GM18519 (cell line): ENCODE measurements at regions not wholly inside any gene's neighbourhood (a gene's known extent, or its start where the extent isn't known, plus 50 kb on each side); places are given as distances from the start of the nearest gene placed in this dataset.
A peak's percentile ranks its signal among the peaks of the same experiment; 100 is the strongest.

ENCODE experiments used
- ATAC-seq: cut with Tn5 transposase; IDR thresholded peaks from one replicate; pipeline ENCODE4 v1.9.1; 2021; ENCODE audit warnings: mild to moderate bottlenecking, moderate library complexity; ENCODE audit not compliant: unreplicated experiment, low FRiP score

DNA sequence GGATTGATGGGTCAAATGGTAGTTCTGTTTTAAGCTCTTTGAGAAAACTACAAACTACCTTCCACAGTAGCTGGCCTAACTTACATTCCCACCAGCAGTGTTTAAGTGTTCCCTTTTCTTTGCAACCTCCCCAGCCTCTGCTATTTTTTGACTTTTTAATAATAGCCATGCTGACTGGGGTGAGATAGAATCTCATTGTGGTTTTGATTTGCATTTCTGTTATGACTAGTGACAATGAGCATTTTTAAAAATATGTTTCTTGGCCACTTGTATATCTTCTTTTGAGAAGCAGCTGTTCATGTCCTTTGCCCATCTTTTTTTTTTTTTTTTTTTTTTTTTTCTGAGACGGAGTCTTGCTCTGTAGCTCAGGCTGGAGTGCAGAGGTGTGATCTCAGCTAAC, 155.2 kb upstream of the BMPER start:
- ATAC-seq: peak; percentile 94

GRCh38 chr7:33751443-33751842, 153.9 kb upstream of the BMPER start:
- ATAC-seq: no peak

GRCh38 chr7:33753881-33754525, 151.3 kb upstream of the BMPER start:
- ATAC-seq: no peak

DNA sequence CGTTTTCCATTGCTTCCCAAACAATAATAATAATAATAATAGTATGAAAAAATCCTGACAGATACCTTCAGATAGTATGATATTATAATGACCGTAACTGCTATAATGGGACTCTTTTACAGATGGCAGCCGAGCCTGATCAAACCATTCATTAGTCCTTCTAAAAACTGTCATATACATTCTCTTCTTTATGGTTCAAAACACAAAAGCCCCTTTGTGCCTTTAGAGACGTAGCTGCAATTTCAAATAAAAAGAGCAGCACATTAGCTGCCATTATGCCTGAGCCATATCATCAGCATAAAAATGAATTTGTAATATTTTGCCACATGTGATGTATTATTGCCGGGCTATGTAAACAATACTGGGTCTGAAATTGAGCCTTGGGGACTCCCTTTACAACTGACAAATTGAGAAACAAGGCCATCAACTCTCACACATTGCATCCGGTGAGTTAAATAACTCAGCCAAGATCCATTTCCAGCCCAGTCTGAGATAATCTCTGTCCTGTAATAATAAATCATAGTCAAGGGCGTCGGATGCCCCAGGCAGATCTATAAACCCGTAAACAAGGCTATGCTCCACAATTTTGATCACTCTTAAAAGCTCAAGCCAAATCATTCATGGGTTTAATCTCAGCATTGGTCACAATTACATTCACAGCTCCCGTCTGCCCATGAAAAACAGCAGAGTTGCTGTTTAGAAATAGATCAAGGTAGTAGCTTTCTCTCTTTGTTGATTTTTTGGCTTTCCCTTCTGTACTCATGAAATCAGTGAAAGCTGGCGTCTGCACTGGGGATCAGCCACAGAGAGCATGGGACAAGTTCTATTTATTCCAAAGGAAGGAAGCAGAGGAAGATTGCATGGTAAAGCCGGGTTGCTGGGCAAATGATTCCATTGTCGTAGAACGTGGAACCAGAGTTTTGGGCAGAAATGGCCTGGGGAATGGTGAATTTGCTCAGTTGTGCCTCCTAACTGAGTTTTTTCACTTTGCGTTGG, 150.1 kb upstream of the BMPER start:
- no peak for ATAC-seq

DNA sequence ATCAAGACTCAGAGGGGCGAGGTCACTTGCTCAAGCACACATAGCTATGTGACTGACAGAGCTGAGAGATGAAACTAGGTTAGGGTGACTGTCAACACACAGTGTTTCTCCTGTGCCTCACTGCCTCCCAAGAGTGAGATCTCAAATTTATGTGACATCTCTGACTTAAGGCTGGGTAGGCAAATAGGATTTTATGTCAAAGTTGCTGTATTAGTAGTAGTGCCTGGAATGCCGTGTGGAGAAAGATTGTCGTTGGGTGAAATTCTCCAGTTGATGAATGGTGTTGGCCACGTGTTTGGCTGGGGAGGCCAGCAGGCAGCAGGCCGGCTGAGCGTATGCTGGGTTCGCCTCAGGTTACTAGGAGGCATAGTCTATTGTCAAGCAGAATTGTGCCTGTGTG, 148.3 kb upstream of the BMPER start:
- ATAC-seq: no peak

GRCh38 chr7:33757563-33758165, 147.7 kb upstream of the BMPER start:
- no peak for ATAC-seq

DNA sequence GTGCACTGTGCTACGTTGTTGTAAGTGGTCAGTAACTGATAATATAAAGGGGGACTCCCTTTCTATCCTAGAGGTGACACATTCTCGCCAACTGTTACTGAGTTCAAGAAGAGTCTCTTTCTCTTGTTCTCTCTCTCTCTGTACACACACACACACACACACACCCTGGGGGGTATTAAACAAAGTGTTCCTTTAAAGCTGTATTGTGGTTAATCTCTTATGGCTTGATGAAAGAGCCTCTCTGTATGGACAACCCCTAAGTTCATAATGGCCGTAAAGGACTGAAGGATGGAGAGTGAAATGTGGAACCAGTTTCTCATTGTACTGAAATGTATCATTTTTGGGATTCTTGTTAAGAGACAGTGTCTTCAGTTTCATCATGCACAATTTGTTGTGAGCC, 145.2 kb upstream of the BMPER start:
- ATAC-seq: no peak

DNA sequence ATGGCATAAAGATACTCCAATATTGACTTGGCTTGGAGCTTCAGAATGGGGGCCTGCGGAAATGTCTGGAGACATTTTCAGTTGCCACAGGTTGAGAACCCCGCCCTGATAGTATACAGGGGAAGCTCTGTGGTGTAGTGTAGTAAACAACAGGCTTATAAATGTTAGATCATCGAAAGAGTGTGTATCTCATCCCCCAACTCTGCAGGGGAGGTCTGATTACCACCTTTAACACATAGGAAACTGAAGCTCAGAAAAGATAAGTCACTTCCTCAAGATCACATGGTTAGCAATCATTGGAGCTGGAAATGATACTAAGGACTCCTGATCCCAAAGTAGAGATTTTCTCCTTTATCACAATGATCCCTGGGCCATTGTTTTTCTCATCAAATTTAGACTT, 144.5 kb upstream of the BMPER start:
- ATAC-seq: no peak

DNA sequence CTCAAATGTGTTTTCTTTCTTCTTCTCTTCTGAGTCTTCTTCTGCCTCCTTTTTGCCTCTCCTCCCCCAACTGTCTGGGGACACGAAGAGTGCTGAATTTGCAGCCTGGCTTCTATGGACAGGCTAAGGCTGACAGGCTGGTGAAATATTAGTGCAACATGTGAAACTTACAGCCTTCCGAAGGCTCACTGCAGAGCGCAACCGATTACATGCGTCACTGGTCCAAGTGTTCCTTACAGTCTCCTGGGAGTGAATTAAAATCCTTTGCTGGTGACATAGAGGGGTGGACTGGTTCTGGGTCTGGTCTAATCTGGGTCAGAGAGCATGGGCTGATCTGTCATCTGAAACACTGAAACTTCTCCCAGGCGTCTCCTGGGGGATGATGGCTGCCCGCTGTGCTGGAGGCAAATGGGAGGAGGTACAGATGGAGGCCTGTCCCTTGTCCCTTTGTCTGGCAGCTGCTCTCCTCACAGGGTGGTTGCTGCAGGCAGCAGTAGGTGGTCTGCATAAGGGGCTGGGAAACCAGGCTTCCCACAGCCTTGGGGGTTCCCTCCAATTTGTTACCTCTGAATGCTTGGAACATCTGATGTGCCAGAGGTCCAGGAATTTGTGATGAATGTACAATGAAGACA, 143.8 kb upstream of the BMPER start:
- ATAC-seq: no peak

- no peak for ATAC-seq
These were observed 143.0 kb upstream of the BMPER start for GRCh38 chr7:33762151-33762910.

DNA sequence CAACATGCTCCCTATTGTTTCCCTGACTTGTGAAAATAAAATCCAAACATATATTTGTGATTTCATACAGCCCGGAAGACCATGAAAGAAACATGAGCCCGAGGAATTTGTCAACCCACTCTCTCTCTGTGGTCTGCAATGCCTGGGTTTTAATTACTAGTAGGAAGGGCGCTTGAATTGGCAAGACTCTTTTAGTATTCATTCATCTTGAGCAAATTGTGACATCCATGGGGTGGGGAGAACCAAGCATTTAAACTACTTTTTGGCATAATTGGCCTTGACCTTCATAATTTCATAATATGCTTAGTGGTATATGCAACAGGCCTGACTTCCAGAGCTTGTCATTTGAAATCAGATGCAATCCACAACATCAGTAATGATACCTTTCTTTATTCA, 142.4 kb upstream of the BMPER start:
- no peak for ATAC-seq

- ATAC-seq: no peak
These were observed 140.4 kb upstream of the BMPER start for GRCh38 chr7:33764752-33765451.

DNA sequence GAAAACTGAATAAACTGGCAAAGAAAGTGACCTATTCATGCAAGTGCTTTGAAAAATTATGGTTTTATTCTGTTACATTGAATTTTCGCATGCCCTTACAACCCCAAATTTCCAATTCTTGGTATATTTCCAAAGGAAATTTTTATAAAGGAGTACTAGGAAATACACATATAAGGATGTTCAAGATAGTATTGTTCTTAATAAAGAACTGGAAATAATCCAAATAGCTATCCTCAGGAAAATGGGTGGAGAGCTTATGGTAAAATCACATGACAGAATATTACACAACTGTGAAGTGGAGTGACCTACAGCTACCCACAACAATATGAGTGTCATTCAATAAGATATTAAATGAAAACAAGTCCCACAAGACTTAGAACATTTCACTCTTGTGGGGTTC, 138.9 kb upstream of the BMPER start:
- ATAC-seq: no peak

GRCh38 chr7:33769930-33770329, 135.4 kb upstream of the BMPER start:
- ATAC-seq: no peak

DNA sequence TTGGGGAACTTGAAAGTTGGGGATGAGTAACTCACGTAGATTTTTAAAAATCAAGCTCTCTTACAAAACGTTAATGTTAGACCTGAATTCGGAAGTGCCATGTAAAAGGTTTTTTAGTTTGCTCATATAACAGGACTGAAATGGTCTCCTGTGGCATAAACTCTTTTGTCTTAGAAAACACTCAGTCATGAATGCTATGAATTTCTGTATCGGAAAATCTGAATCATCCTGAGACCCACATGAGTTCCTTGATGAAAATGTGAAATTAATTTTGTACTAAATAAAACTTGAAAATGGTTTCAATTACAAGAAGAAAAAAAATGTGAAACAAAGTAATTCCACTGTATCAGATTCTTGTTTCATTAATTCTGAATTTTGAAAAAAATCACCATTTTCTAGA, 134.8 kb upstream of the BMPER start:
- ATAC-seq: no peak

- no peak for ATAC-seq
These were observed 133.9 kb upstream of the BMPER start for GRCh38 chr7:33771422-33771821.

GRCh38 chr7:33773053-33773452, 132.3 kb upstream of the BMPER start:
- ATAC-seq: no peak

- no peak for ATAC-seq
These were observed 130.4 kb upstream of the BMPER start for GRCh38 chr7:33774762-33775523.

DNA sequence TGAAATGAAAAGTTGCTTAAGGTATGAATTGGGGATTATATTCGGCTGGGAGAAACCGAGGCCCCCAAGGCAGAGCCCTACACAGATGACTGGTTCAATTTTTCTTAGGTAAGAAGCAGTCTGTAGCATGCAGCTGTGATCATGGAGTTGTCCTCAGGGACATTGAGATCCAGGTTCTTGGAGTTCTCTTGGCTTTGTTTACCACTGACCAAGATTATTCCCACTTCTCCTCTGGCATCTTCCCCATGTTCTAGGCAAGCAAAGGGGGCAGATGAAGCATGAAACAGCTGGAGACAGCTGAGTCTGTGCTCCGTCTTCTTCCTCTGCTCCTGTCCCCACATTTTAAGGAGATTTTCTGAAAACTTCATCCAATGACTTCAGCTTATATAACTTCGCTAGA, 129.5 kb upstream of the BMPER start:
- ATAC-seq: no peak
